ENCODE measurements at regions not wholly inside any gene's neighbourhood (a gene's known extent, or its start where the extent isn't known, plus 50 kb on each side); places are given as distances from the start of the nearest gene placed in this dataset.

- intact Hi-C loops (cut with micrococcal nuclease) (no loop called here), in situ Hi-C loops (cut with MboI) (no loop called here)
- no TSS peak for BruUV-seq (replicated peaks)
- no peak for ATAC-seq
- H3K9me1 ChIP-seq (ENCODE audit: control insufficient read depth, insufficient read depth, low read length) = no peaks in the 10 kb centered on the region
- no peaks in the 10 kb centered on the region for H3K36me3 ChIP-seq (ENCODE audit: control insufficient read depth, insufficient read depth, low read length)
- DNase-seq (ENCODE audit: extremely low read depth in 1 of 4, low spot score in 3 of 4) = no peak
- 0% methylated on average over 2 of the region's 2 CpGs for WGBS (ENCODE audit: insufficient coverage, low coverage, missing lambda C conversion rate)
- TF ChIP-seq MTA1 (IDR thresholded peaks at IDR 0.05; ENCODE audit: borderline replicate concordance) (no peak), ZBTB1 (CRISPR knock-in tag; IDR thresholded peaks at IDR 0.05; ENCODE audit: borderline replicate concordance, low read depth) (no peak), ZNF277 (CRISPR knock-in tag; IDR thresholded peaks at IDR 0.05; ENCODE audit: borderline replicate concordance) (no peak), TARDBP (IDR thresholded peaks at IDR 0.05) (no peak), MCM5 (IDR thresholded peaks at IDR 0.05; ENCODE audit: low read depth) (no peak), KAT7 (CRISPR knock-in tag; IDR thresholded peaks at IDR 0.05; ENCODE audit: borderline replicate concordance) (no peak), ZNF23 (CRISPR knock-in tag; IDR thresholded peaks at IDR 0.05) (no peak), PHF21A (IDR thresholded peaks at IDR 0.05; ENCODE audit: borderline replicate concordance, low read depth) (no peak), MYNN (IDR thresholded peaks at IDR 0.05) (no peak), MYNN (CRISPR knock-in tag; IDR thresholded peaks at IDR 0.05) (no peak), SREBF2 (CRISPR knock-in tag; IDR thresholded peaks at IDR 0.05) (no peak), ZZZ3 (IDR thresholded peaks at IDR 0.05) (no peak), PHB2 (IDR thresholded peaks at IDR 0.05; ENCODE audit: low read depth) (no peak), TBP (optimal IDR thresholded peaks at IDR 0.05; ENCODE audit: low read depth, low read length) (no peak), SIN3B (IDR thresholded peaks at IDR 0.05; ENCODE audit: low read depth) (no peak), DDX20 (tag; IDR thresholded peaks at IDR 0.05; ENCODE audit: low read depth) (no peak), NFE2 (IDR thresholded peaks at IDR 0.05; ENCODE audit: low read depth) (no peak), THAP12 (CRISPR knock-in tag; IDR thresholded peaks at IDR 0.05) (no peak), KDM2B (CRISPR knock-in tag; IDR thresholded peaks at IDR 0.05) (no peak)
- FAIRE-seq = no peak
- H3K9ac ChIP-seq (ENCODE audit: insufficient read depth in 1 of 2, low read depth in 2 of 2, low read length in 2 of 2) = no peak overlapping the region
- ChIA-PET CTCF (ENCODE audit: low intra/inter-chr PET ratio) (no interaction called here), POLR2A (no interaction called here)
- H3K27ac ChIP-seq (ENCODE audit: extremely low read depth, low read depth, low read length) = no peak overlapping the region
- H4K20me1 ChIP-seq (replicated peaks; ENCODE audit: control insufficient read depth, insufficient read depth, low read length) = no peaks in the 10 kb centered on the region
- no peaks in the 10 kb centered on the region for H3K4me1 ChIP-seq (replicated peaks in 1 of 2; ENCODE audit: control insufficient read depth in 2 of 2, insufficient read depth in 2 of 2, low read length in 2 of 2)
- H3K79me2 ChIP-seq (ENCODE audit: control insufficient read depth, insufficient read depth, low read length) = no peaks in the 10 kb centered on the region
- no peak overlapping the region for H3K4me3 ChIP-seq
- no peak overlapping the region for H2AFZ ChIP-seq (ENCODE audit: low read depth, low read length)
- no peaks in the 10 kb centered on the region for H3K27me3 ChIP-seq (ENCODE audit: control insufficient read depth in 2 of 2, insufficient read depth in 2 of 2, low read length in 2 of 2)
- no peak overlapping the region for H3K4me2 ChIP-seq (ENCODE audit: insufficient read depth, low read length)
- H3K9me3 ChIP-seq (replicated peaks; ENCODE audit: control insufficient read depth, insufficient read depth, low read depth, low read length) = no peaks in the 10 kb centered on the region
Measured at GRCh38 chr20:22098511-22098910, 393.0 kb downstream of the PAX1 start.

Data from K562 (cell line).